PC-9 (cell line): ENCODE measurements at regions not wholly inside any gene's neighbourhood (a gene's known extent, or its start where the extent isn't known, plus 50 kb on each side); places are given as distances from the start of the nearest gene placed in this dataset.

Experiments used
- CTCF ChIP-seq: fragments of 200-600 bp; sonication (generic); conservative IDR thresholded peaks from 2 replicates; pipeline ENCODE4 v1.6.1; 2017; ENCODE audit warnings: mixed run types, antibody characterized with exemption, mild to moderate bottlenecking, moderate library complexity
- EZH2 ChIP-seq: fragments of 200-600 bp; sonication (generic); IDR thresholded peaks from 2 replicates; pipeline ENCODE4 v1.8.0; 2017; ENCODE audit warnings: antibody characterized with exemption, low read depth

- no peak for TF ChIP-seq EZH2
- TF ChIP-seq CTCF: no peak
Measured at GRCh38 chr5:163869581-163869980, 364.2 kb downstream of the MAT2B start.
